KMS-11 (cell line): ENCODE measurements at regions not wholly inside any gene's neighbourhood (a gene's known extent, or its start where the extent isn't known, plus 50 kb on each side); places are given as distances from the start of the nearest gene placed in this dataset.

Experiments
- H2AFZ ChIP-seq: fragments of 200-600 bp; sonication (generic); 2 replicates; pipeline ENCODE4 v1.6.1; 2016; ENCODE audit warnings: antibody characterized with exemption, mixed run types, low read depth
- H3K27ac ChIP-seq: fragments of 200-600 bp; sonication (generic); 2 replicates; pipeline ENCODE4 v1.6.1; 2016; ENCODE audit warnings: mild to moderate bottlenecking, mixed run types
- H3K27me3 ChIP-seq: fragments of 200-600 bp; sonication (generic); 2 replicates; pipeline ENCODE4 v1.6.1; 2017; ENCODE audit warnings: mild to moderate bottlenecking, low read depth, mixed run types, moderate library complexity; ENCODE audit not compliant: insufficient read depth
- H3K36me3 ChIP-seq: fragments of 200-600 bp; sonication (generic); 2 replicates; pipeline ENCODE4 v1.6.1; 2017; ENCODE audit warnings: mild to moderate bottlenecking, mixed run types; ENCODE audit not compliant: insufficient read depth
- H3K4me1 ChIP-seq: fragments of 200-600 bp; sonication (generic); 2 replicates; pipeline ENCODE4 v1.6.1; 2016; ENCODE audit warnings: mild to moderate bottlenecking, low read depth, mixed run types; ENCODE audit not compliant: poor library complexity, severe bottlenecking
- H3K4me2 ChIP-seq: fragments of 200-600 bp; sonication (generic); 2 replicates; pipeline ENCODE4 v1.7.0; 2016; ENCODE audit warnings: mild to moderate bottlenecking, mixed run types
- H3K4me3 ChIP-seq: fragments of 200-600 bp; sonication (generic); IDR thresholded peaks from 2 replicates; pipeline ENCODE4 v1.6.1; 2017; ENCODE audit warnings: low read depth, low read length, mixed read lengths; ENCODE audit not compliant: insufficient read depth
- H3K79me2 ChIP-seq: fragments of 200-600 bp; sonication (generic); 2 replicates; pipeline ENCODE4 v1.6.1; 2016; ENCODE audit warnings: low read depth, mixed run types; ENCODE audit not compliant: insufficient read depth
- H3K9ac ChIP-seq: fragments of 200-600 bp; sonication (generic); 2 replicates; pipeline ENCODE4 v1.6.1; 2016; ENCODE audit warnings: mild to moderate bottlenecking, mixed run types
- H4K20me1 ChIP-seq: fragments of 200-600 bp; sonication (generic); 2 replicates; pipeline ENCODE4 v1.6.1; 2016; ENCODE audit warnings: mild to moderate bottlenecking, mixed run types; ENCODE audit not compliant: insufficient read depth
- TF ChIP-seq, protein P1 (sequence below): fragments of 200-600 bp; sonication (generic); conservative IDR thresholded peaks from 2 replicates; pipeline ENCODE4 v1.6.1; 2017; ENCODE audit warnings: low read depth, mild to moderate bottlenecking, antibody characterized with exemption, low read length, moderate library complexity, mixed read lengths

DNA sequence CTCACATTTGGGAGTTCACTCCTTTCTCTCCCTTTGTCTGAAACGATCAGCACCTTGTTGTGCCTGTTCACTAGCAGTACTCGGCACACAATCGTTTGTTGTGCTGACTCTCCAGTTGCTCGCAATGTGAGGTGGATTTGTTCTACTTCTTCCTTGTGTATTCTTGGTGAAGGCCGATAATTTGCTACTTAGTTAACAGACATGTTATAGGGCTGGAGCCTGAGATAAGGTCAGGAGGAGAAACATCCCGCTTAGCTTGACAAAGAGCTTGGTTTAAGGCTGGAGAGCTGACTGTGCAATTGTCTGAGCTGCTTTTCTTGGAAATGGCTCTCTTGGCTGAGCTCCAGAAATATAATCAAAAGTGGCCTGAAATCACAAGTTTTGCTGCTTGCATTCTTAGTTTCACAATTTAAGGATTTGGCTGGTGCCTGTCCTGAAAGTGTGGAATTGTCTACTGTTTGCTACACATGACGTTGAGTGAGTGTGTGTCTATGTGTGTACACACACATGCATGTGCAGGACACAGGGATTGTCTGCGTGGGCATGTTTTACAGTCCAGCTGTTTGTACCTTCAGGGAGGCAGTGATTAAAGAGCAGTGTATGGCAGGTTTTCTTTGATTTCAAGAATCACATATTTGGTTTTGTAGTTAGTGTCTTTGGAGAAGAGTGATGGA, 77.7 kb downstream of the ARF6 start:
- Histone ChIP-seq H3K4me3 (no peak overlapping the region), H3K27me3 (no peaks in the 10 kb centered on the region), H2AFZ (no peak overlapping the region), H3K9ac (no peak overlapping the region), H3K36me3 (no peaks in the 10 kb centered on the region), H4K20me1 (no peaks in the 10 kb centered on the region), H3K27ac (no peak overlapping the region), H3K79me2 (no peaks in the 10 kb centered on the region), H3K4me2 (no peak overlapping the region), H3K4me1 (no peaks in the 10 kb centered on the region)
- TF ChIP-seq, protein P1, sequence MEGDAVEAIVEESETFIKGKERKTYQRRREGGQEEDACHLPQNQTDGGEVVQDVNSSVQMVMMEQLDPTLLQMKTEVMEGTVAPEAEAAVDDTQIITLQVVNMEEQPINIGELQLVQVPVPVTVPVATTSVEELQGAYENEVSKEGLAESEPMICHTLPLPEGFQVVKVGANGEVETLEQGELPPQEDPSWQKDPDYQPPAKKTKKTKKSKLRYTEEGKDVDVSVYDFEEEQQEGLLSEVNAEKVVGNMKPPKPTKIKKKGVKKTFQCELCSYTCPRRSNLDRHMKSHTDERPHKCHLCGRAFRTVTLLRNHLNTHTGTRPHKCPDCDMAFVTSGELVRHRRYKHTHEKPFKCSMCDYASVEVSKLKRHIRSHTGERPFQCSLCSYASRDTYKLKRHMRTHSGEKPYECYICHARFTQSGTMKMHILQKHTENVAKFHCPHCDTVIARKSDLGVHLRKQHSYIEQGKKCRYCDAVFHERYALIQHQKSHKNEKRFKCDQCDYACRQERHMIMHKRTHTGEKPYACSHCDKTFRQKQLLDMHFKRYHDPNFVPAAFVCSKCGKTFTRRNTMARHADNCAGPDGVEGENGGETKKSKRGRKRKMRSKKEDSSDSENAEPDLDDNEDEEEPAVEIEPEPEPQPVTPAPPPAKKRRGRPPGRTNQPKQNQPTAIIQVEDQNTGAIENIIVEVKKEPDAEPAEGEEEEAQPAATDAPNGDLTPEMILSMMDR = no peak

DNA sequence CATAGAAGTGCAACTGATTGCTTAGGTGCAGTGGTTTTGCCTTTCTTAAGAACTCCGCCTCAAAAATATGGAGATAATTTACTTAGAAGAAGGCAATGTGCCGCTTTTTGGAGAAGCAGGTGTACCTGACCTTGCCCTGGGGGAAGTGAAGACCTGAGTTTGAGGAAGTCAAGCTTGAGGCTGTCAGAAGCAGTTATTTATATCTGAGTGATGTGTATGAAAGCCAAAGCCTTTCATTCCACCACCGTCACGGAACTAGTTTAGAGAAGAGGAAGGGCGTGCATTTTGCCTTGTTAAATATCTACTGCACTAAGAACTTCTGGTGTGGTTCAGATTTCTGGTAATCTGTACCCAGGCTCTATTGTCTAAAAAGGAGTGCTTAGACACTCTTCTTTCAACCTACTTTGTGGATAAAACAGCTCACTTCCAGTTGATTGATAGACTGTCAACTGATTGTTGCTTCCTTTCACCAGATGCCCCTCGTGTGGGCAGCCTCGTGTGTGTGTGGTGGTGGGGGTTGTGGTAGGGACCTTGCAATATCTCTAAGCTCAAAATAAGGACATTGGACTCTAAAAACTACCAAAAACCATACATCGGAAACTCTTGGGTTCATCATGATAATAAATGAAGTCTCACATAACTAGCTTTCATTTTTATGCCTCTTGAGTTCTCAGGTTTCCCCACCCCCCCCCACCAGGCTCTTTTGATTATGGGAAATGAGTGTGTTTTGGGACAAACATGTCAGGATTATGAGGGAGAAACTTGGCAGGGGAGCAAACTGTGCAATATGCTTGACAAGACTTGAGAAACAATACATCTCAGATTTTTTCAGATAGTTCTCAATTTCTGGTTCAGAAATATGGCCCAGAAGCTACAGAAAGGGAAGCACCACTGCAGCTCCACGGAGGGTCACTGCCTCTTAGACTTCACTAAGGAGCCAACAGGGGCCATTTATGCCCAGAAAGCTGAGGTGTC, 78.6 kb downstream of the ARF6 start:
- Histone ChIP-seq H3K27me3 (no peaks in the 10 kb centered on the region), H3K9ac (no peak overlapping the region), H3K79me2 (no peaks in the 10 kb centered on the region), H3K27ac (no peak overlapping the region), H3K4me1 (no peaks in the 10 kb centered on the region), H3K4me3 (no peak overlapping the region), H3K36me3 (no peaks in the 10 kb centered on the region), H4K20me1 (no peaks in the 10 kb centered on the region), H2AFZ (no peak overlapping the region), H3K4me2 (no peak overlapping the region)
- TF ChIP-seq, protein P1 = no peak

DNA sequence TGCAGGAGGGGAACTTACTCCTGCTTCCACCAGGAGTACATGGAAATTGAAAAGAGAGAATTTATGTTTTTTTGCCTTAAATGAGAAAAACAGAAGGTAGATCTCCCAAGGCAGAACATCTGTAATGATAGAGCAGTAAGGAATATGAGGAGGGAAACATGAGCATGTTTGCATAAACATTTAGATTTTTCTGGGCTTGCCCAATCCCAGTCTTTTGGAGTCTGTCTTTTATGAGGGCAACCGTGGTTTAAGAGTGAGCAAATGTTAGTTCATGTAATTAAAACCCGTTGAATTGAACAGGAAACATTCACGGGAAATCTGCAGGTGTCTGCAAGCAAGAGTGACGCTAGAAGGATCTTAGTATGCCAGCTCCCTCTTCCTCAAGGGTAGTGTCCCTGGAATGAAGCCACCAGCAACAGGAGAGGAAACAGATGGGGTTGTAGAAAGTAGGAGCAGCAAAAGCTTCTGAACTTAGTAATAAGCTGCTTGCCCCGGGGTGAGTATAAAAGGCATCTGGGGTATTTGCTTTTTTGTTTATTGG, 79.3 kb downstream of the ARF6 start:
- H3K4me3 ChIP-seq = no peak overlapping the region
- H2AFZ ChIP-seq = no peak overlapping the region
- H3K79me2 ChIP-seq = no peaks in the 10 kb centered on the region
- no peak overlapping the region for H3K9ac ChIP-seq
- no peaks in the 10 kb centered on the region for H3K4me1 ChIP-seq
- no peak overlapping the region for H3K27ac ChIP-seq
- no peaks in the 10 kb centered on the region for H3K36me3 ChIP-seq
- TF ChIP-seq, protein P1 = no peak
- no peak overlapping the region for H3K4me2 ChIP-seq
- no peaks in the 10 kb centered on the region for H4K20me1 ChIP-seq
- H3K27me3 ChIP-seq = no peaks in the 10 kb centered on the region

DNA sequence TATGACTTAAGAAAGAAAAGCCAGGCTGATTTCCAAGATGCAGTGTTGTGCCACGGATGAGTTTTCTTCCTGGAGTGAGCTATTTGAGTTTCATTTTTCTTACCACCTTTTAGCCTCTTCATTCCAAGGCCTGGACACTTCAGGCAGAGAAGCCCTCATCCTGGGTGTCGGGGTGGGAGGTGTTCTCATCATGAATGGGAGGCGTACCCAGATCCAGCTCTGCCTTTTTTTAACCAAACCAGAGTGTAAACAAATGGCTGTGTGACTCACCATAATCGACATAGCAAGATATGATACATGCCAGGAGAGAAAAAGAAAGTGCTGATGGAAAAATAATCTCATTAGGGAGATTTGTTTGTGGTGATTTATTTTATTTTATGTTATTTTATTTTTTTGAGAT, 79.9 kb downstream of the ARF6 start:
- H3K4me1 ChIP-seq = no peaks in the 10 kb centered on the region

More for the DNA sequence above, 79.9 kb downstream of the ARF6 start:
- Histone ChIP-seq H3K4me3 (no peak overlapping the region), H3K36me3 (no peaks in the 10 kb centered on the region), H3K9ac (no peak overlapping the region), H3K79me2 (no peaks in the 10 kb centered on the region), H3K27ac (no peak overlapping the region), H3K27me3 (no peaks in the 10 kb centered on the region), H3K4me2 (no peak overlapping the region), H4K20me1 (no peaks in the 10 kb centered on the region), H2AFZ (no peak overlapping the region)
- TF ChIP-seq, protein P1 = no peak
